Endothelial cell of umbilical vein (primary cell): ENCODE measurements at regions not wholly inside any gene's neighbourhood (a gene's known extent, or its start where the extent isn't known, plus 50 kb on each side); places are given as distances from the start of the nearest gene placed in this dataset.

Experiments used
- EZH2 ChIP-seq: IDR thresholded peaks from 2 replicates; pipeline ENCODE4 v1.6.1; 2012; ENCODE audit warnings: borderline replicate concordance, low read depth, mild to moderate bottlenecking, moderate library complexity, low read length, inconsistent platforms; ENCODE audit not compliant: severe bottlenecking
- FOS ChIP-seq: IDR thresholded peaks from 2 replicates; pipeline ENCODE4 v1.6.1; 2011; ENCODE audit warnings: mild to moderate bottlenecking, low read length, moderate library complexity, borderline replicate concordance; ENCODE audit not compliant: insufficient read depth
- JUN ChIP-seq: IDR thresholded peaks from 2 replicates; pipeline ENCODE4 v1.6.1; 2011; ENCODE audit warnings: borderline replicate concordance, low read depth; ENCODE audit not compliant: insufficient read length, insufficient read depth
- MYC ChIP-seq: IDR thresholded peaks from one replicate; pipeline ENCODE4 v1.6.1; 2011; ENCODE audit warnings: mild to moderate bottlenecking, low read depth, low read length
- POLR2A ChIP-seq: IDR thresholded peaks from 2 replicates; pipeline ENCODE4 v1.6.1; 2012; ENCODE audit warnings: low read depth, mild to moderate bottlenecking, control low read depth, low read length
- POLR2AphosphoS5 ChIP-seq: IDR thresholded peaks from 2 replicates; pipeline ENCODE4 v1.6.1; 2012; ENCODE audit warnings: low read depth, mild to moderate bottlenecking, control low read depth, low read length, moderate library complexity; ENCODE audit not compliant: insufficient read depth
- TF ChIP-seq, protein P1 (sequence below), 2 donors: IDR thresholded peaks; 1 replicate in 1 of 2; 2 replicates in 1 of 2; pipeline ENCODE4 v1.5.1; 2011; ENCODE audit warnings: low read length in 2 of 2, mild to moderate bottlenecking in 2 of 2, moderate library complexity in 2 of 2, control low read depth in 1 of 2, inconsistent platforms in 1 of 2, low read depth in 1 of 2; ENCODE audit not compliant: insufficient read depth in 1 of 2; ENCODE audit errors: extremely low read depth in 1 of 2

DNA sequence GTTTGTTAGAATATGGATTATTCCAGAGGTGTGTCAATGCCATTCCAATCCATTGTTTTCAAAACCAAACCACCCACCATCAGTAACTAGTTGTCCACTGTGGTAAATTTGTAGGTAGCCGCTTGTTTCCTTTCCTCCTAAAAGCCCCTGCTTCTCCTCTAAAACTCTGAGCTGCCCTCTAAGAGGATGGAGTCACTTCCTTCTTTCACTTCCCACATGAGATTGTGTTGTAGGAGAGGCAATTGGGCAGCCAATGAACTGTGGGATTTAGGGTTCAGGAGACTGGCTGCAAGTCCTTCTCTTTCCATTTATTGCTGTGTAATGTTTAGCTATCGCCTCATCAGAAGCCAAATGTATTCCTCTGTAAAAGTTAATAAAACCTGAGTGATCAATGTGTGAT is 49.9 kb upstream of the RFXAP start:
- TF ChIP-seq, protein P1, sequence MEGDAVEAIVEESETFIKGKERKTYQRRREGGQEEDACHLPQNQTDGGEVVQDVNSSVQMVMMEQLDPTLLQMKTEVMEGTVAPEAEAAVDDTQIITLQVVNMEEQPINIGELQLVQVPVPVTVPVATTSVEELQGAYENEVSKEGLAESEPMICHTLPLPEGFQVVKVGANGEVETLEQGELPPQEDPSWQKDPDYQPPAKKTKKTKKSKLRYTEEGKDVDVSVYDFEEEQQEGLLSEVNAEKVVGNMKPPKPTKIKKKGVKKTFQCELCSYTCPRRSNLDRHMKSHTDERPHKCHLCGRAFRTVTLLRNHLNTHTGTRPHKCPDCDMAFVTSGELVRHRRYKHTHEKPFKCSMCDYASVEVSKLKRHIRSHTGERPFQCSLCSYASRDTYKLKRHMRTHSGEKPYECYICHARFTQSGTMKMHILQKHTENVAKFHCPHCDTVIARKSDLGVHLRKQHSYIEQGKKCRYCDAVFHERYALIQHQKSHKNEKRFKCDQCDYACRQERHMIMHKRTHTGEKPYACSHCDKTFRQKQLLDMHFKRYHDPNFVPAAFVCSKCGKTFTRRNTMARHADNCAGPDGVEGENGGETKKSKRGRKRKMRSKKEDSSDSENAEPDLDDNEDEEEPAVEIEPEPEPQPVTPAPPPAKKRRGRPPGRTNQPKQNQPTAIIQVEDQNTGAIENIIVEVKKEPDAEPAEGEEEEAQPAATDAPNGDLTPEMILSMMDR (IDR thresholded peaks at IDR 0.05; ENCODE audit: extremely low read depth in 1 of 2, insufficient read depth in 1 of 2, low read depth in 1 of 2, low read length in 2 of 2), result no peak
- no peak for TF ChIP-seq POLR2A
- TF ChIP-seq EZH2, result no peak
- no peak for TF ChIP-seq POLR2AphosphoS5
- no peak for TF ChIP-seq MYC
- TF ChIP-seq JUN, result no peak
- no peak for TF ChIP-seq FOS
